ENCODE measurements at regions not wholly inside any gene's neighbourhood (a gene's known extent, or its start where the extent isn't known, plus 50 kb on each side); places are given as distances from the start of the nearest gene placed in this dataset.

DNA sequence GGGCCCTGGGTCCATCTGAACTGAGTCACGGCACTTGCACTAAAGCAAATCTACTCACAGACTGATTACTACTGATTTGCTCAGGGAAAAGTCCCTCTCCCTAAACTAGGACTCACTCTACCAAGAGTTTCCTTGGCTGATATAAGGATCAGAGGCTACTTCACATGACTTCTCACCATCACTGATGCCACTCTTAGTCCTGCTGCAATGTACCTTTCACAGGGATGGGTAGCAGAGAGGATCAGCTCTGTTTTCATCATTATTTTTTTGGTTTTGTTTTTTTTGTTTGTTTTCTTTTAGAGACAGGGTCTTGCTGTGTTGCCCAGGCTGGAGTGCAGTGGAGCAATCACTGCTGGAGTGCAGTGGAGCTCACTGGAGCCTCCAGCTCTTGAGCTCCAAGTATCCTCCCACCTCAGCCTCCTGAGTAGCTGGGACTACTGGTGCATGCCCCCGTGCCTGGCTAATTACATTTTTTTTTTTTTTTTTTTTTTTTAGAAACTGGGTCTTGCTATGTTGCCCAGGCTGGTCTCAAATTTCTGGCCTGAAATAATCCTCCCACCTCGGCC lies 200.6 kb downstream of the JCAD start:
- ATAC-seq (no peak), DNase-seq (ENCODE audit: low spot score in 2 of 2) (no peak)
- no peak overlapping the region for H3K27ac Mint-ChIP-seq
- no peaks in the 10 kb centered on the region for H3K9me3 Mint-ChIP-seq
- no peaks in the 10 kb centered on the region for H3K4me1 Mint-ChIP-seq
- H3K36me3 Mint-ChIP-seq, result no peaks in the 10 kb centered on the region
- no peak overlapping the region for H3K4me3 Mint-ChIP-seq

DNA sequence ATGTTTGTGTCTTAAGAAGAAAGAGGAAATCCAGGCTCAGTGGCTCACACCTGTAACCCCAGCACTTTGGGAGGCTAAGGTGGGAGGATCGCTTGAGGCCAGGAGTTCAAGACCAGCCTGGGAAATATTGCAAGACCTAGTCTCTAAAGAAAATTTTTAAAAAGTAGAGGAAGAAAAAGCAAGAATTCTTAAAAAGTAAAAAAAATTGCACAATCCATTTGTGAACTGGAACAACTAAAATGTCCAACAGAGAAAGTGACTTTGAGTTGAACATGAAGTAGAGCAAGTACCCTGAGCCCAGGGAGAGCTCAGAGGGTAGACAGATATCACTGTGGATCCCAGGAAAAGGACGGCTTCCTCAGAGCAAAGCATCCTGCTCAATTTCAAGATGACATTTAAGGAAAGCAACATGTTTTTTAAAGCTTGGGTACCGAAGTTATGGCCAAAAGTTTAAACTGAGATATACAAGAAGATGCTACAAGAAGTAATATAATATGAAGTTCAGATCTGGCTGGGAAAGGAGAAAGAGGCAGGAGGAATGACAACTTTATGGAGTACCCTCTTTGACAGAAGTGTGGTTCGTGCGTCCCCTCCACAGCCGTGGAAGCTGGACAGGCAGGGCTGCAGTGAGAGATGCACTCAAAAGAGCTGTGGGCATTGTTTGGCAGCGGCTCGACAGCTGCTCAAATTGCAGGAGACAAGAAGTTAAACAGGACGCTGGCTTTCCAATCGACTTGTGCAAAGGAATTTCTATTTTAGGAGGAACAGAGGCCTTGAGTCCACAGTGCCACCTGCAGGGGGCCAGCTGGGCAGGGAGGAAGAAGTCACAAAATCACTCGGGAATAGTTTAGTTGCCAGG lies 201.3 kb downstream of the JCAD start:
- Mint-ChIP-seq H3K4me3 (no peak overlapping the region), H3K36me3 (no peaks in the 10 kb centered on the region), H3K9me3 (no peaks in the 10 kb centered on the region), H3K4me1 (no peaks in the 10 kb centered on the region), H3K27ac (no peak overlapping the region)
- DNase-seq (ENCODE audit: low spot score in 2 of 2) (no peak), ATAC-seq (no peak)

DNA sequence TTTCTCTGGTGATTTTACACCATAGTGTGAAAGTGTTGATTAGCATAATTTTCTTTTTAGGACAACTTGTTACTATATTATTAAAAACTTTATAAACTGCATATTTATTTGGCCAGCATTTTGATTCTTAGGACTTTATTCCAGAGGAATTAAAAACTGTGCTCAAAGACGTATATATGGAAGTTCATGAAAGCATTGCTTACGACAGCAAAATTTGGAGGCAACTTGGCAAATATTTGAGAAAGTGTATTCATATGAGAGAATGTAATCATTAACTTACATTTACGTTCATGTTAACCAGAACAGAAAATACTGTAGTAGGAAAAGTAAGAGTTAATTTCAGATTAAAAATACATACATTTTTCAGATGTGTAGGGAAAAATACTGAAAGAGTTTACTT lies 203.1 kb downstream of the JCAD start:
- Mint-ChIP-seq H3K4me3 (no peak overlapping the region), H3K9me3 (no peaks in the 10 kb centered on the region), H3K4me1 (no peaks in the 10 kb centered on the region), H3K27ac (no peak overlapping the region), H3K36me3 (no peaks in the 10 kb centered on the region)
- no peak for ATAC-seq
- no peak for DNase-seq (ENCODE audit: low spot score in 2 of 2)

DNA sequence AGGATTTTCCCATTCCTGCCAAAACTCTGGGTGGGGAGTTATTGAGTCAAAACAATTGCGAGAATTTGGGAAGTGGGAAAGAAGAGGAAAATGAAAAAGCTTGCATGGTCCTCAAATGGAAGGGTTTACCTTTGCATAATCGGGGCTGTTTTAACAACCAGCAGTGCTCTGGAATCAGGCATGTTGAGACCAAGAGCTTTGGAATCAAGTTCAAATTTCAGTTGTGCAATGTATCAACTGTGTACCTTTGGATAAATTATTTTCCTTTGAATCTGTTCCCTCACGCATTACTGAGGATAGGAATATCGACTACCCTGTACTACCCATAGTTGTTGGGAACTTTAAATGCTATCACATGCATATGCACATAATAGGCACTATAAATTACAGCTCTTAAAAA lies 205.5 kb downstream of the JCAD start:
- no peak for ATAC-seq
- Mint-ChIP-seq H3K4me1 (no peaks in the 10 kb centered on the region), H3K4me3 (no peak overlapping the region), H3K9me3 (no peaks in the 10 kb centered on the region), H3K27ac (no peak overlapping the region), H3K36me3 (no peaks in the 10 kb centered on the region)
- DNase-seq (ENCODE audit: low spot score in 2 of 2), result no peak

DNA sequence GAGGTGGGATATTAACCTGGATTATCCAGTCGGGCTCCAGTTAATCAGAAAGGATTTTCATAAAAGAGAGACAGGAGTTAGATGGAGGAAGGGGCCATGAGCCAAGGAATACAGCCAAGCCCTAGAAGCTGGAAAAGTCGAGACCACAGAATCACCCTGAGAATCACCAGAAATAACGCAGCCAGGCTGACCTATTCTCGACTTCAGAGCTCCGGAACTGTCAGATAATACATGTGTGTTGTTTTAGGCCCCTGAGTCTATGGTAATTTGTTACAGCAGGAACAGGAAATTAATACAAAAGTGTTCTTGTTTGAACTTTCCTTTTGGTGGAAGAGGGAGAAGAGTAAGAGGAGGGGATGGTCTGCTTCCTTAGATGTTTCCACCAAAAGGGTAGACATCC lies 208.1 kb downstream of the JCAD start:
- Mint-ChIP-seq H3K9me3 (no peaks in the 10 kb centered on the region), H3K4me3 (no peak overlapping the region), H3K27ac (no peak overlapping the region), H3K4me1 (no peaks in the 10 kb centered on the region), H3K36me3 (no peaks in the 10 kb centered on the region)
- DNase-seq (ENCODE audit: low spot score in 2 of 2) (no peak), ATAC-seq (no peak)

DNA sequence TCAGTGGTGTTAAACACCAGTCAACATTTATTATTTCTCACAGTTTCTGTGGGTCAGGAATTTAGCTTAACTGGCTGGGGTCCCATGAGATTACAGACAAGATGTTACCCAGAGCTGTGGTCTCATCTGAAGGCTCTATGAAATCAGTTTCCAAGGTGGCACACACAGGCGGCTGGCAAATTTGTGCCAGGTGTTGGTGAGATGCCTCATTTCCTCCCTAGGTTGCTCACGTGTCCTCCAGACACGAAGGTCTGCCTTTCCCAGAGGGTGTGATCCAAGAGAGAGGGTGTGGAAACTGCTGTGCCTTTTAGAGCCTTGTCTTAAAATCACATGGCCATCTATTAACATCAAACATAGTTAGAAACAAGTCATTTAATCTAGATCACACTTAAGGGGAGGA lies 209.0 kb downstream of the JCAD start:
- no peaks in the 10 kb centered on the region for H3K4me1 Mint-ChIP-seq
- DNase-seq (ENCODE audit: low spot score in 2 of 2) (no peak), ATAC-seq (no peak)
- H3K36me3 Mint-ChIP-seq, result no peaks in the 10 kb centered on the region
- H3K4me3 Mint-ChIP-seq, result no peak overlapping the region
- no peaks in the 10 kb centered on the region for H3K9me3 Mint-ChIP-seq
- H3K27ac Mint-ChIP-seq, result no peak overlapping the region

DNA sequence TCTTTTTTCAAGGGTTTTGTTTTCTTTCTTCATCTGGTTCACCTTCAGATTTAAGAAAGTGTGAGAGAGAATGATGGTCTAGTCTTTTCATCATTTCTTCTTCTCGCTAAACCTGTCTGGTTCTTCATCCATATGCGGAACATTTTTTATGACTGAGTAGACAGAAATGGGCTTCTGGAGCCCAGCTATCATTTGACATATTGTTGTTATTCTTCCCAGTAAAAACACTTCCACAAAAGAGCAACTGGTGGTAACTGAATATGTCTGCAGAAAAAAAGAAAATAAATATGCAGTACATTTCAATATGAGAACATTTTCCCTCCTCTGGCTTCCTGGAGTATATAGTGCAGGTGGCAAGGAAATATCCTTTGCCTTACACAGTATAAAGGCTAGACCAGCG lies 209.5 kb downstream of the JCAD start:
- ATAC-seq (no peak), DNase-seq (ENCODE audit: low spot score in 2 of 2) (no peak)
- Mint-ChIP-seq H3K4me1 (no peaks in the 10 kb centered on the region), H3K36me3 (no peaks in the 10 kb centered on the region), H3K27ac (no peak overlapping the region), H3K9me3 (no peaks in the 10 kb centered on the region), H3K4me3 (no peak overlapping the region)

DNA sequence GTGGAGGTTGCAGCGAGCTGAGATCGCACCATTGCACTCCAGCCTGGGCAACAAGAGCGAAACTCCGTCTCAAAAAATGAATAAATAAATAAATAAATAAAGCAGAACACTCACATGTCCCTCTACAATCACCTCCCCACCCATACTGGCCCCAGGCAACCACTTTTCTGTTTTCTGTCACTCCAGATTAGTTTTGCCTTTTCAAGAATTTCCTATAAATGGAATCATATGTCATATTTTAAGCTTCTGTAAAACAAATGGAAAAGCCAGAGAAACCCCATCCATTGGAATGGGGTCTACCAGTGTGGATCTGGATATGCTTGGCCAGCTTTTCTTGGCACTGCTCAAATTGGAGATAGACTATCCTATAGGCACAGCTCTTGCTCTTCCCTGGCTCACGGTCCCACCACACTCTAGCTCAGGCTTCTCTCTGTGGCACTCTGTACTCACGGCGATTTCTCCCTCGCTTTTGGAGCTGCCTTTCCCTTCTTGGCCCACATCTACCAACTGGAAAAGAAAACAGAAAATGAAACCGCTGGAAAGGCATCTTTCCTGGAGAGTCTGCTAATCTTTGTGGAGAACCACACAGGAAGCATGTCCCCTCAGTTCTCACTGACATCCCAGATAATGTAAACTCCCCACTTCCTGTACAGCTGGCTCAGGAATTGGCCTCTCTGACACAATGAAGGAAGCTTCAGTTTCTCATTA lies 210.1 kb downstream of the JCAD start:
- no peaks in the 10 kb centered on the region for H3K36me3 Mint-ChIP-seq
- ATAC-seq (no peak), DNase-seq (ENCODE audit: low spot score in 2 of 2) (no peak)
- no peak overlapping the region for H3K4me3 Mint-ChIP-seq
- H3K27ac Mint-ChIP-seq, result no peak overlapping the region
- no peaks in the 10 kb centered on the region for H3K9me3 Mint-ChIP-seq
- no peaks in the 10 kb centered on the region for H3K4me1 Mint-ChIP-seq

DNA sequence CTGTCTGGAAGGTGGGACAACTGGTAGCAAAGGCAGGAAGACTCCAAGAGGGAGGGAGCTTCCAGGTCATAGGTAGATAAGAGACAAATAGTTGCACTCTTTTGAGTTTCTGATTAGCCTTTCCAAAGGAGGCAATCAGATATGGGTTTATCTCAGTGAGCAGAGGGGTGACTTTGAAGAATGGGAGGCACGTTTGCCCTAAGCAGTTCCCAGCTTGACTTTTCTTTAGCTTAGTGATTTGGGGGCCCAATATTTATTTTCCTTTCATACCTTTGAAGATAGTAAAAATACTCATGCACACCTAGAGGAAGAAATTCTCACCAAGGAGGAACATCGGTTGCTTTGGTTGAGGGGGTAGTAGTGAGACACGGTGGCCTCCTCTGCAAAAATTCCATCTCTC lies 212.1 kb upstream of the SVIL start:
- Mint-ChIP-seq H3K4me3 (no peak overlapping the region), H3K27ac (no peak overlapping the region), H3K9me3 (no peaks in the 10 kb centered on the region), H3K36me3 (no peaks in the 10 kb centered on the region), H3K4me1 (no peaks in the 10 kb centered on the region)
- DNase-seq (ENCODE audit: low spot score in 2 of 2), result no peak
- no peak for ATAC-seq

DNA sequence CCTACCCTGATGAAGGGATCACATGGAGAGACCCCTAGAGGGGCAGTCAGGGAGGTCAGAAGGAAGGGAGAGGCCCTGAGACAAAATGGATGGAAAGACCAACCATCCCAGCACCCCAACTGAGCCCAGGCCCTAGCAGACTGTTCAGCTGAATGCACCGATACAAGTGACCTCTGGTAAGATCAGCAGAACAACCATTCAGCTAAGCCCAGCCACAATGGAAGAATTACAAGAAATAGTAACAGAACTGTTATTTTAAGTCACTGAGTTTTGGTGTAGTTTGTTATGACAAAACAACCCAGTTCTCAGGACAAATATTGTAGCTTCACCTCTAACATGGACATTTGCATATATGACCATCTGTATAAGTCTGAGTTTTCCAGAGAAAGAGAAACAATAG lies 210.4 kb upstream of the SVIL start:
- no peaks in the 10 kb centered on the region for H3K4me1 Mint-ChIP-seq
- DNase-seq (ENCODE audit: low spot score in 2 of 2) (no peak), ATAC-seq (no peak)
- H3K27ac Mint-ChIP-seq, result no peak overlapping the region
- H3K36me3 Mint-ChIP-seq, result no peaks in the 10 kb centered on the region
- H3K9me3 Mint-ChIP-seq, result no peaks in the 10 kb centered on the region
- H3K4me3 Mint-ChIP-seq, result no peak overlapping the region

DNA sequence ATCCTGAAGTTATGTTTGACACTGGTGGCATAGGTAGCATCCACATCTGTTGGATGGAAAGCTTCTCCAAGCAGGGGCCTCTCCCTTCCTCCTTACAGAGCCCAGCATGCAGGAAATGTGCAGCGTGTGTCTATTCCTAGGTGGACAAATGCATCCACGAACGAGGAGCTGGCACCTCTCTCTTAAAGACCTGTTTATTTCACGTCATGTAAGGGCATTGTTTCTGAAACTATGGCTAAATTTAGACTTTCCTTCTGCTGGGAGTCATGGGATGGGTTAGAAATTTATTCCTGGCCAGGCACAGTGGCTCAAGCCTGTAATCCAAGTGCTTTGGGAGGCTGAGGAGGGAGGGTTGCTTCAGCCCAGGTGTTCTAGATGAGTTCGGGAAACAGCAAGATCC lies 208.4 kb upstream of the SVIL start:
- no peak for DNase-seq (ENCODE audit: low spot score in 2 of 2)
- no peaks in the 10 kb centered on the region for H3K4me1 Mint-ChIP-seq
- ATAC-seq, result no peak
- H3K9me3 Mint-ChIP-seq, result no peaks in the 10 kb centered on the region
- no peak overlapping the region for H3K27ac Mint-ChIP-seq
- H3K4me3 Mint-ChIP-seq, result no peak overlapping the region
- H3K36me3 Mint-ChIP-seq, result no peaks in the 10 kb centered on the region

DNA sequence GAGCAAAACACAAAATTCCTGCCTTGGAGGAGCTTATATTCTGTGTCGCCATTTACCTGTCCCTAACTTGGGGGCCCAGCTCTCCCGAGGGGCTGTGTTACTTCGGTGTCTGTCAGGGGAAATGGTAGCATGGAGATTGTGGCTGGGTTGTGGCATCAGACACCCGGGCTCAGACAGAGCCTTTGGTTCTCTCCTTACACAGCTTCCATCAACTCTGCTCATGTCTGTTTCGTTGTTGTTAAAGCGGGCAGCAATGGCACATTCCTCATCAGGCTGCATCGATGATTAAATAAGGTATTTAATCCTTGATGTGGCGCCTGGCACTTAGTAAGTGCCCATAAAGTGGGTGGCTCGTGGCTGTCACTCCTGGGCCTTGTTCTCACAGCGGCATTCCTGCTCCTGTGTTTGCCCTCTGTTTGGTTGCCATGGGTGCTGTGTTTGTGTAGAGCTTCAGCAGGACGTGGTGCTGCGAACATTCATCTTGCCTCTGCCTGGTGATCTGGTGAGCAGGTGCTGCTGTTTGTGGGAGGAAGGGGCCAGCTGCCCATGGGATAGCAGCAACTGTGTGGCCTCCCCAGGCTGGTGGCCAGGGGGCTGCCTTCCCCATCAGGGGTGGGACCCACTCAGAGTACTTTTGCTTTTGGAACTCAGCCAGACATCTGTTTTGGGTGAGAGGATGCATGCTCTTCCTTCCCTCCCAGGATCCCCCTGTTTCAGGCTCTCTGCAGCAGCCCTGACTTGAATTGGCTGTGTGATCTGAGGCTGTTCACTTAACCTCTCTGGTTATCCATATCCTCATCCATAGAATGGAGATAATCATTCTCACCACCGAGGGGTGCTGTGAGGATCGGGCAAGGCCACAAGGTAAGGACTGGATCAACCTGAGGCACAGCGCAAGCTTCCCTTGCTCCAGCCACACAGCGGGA lies 207.2 kb upstream of the SVIL start:
- Mint-ChIP-seq H3K36me3 (no peaks in the 10 kb centered on the region), H3K4me3 (no peak overlapping the region), H3K4me1 (no peaks in the 10 kb centered on the region), H3K9me3 (no peaks in the 10 kb centered on the region), H3K27ac (no peak overlapping the region)
- no peak for ATAC-seq
- DNase-seq (ENCODE audit: low spot score in 2 of 2), result no peak

DNA sequence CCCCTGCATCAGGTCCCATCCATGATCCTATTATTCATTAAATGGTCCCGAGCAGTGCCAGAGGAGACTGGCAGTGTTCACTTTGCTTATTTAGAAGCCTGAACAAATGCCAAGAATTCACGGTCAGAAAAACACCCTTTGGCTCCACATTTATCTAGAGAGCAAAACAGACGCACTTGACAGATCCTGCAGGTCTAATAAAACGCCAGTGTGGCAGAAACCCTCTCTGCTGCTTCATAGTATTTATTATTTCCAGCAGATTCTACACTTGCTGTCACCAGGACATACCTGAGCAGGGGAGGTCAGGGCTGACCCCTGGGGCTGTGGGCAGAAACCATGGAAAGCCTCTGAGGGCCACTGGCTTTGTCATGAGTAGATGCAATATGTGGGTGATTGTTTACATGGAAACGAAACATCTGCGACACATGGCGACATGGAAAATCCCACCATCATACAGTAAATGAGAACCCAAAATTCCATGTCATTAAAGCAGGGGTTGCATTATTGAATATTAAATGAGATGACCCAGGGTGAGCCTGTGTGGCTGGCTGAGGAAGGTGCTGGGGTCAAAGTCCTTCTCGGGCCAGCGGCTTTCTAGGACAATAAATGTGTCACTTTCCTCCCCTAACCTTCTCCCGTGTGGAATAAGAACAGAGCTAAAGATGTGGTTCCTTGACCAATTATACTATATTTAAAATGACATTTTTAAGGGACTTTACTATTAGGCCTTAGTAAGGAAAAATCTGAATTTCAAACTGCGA lies 205.9 kb upstream of the SVIL start:
- no peaks in the 10 kb centered on the region for H3K4me1 Mint-ChIP-seq
- no peaks in the 10 kb centered on the region for H3K36me3 Mint-ChIP-seq
- no peak overlapping the region for H3K4me3 Mint-ChIP-seq
- no peak overlapping the region for H3K27ac Mint-ChIP-seq
- DNase-seq (ENCODE audit: low spot score in 2 of 2) (no peak), ATAC-seq (no peak)
- H3K9me3 Mint-ChIP-seq, result no peaks in the 10 kb centered on the region

DNA sequence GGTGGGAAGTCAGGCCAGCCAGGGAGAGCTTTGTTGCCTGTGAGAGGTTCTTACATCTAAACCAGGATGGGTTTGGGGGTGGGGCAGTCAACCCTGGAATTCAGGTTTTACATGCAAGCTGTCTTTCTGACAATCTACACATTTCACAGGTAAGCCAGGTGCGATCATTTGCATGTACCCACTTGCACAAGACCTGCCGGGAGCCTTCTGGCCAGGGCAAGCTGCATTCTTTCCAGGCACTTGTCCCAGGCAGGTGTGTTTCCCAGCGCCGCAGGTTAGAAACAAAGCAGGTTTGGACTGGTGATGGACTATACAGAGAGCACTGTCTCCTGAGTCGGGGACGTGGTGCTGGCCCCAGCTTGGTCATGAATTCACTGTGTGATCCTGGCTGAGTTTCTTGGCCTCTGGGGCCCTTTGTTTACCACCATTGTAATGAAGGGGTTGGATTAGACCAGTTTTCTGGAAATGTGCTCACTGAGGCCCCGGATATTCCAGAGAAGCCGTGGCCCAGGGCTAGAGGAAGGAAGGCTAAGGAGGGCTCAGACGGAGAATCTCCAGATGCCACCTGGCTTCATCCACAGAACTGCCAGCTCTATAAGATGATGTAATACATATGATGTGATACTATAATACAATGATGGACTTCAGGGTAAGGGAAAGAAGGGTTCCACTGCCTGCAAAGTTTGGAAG lies 205.2 kb upstream of the SVIL start:
- DNase-seq (ENCODE audit: low spot score in 2 of 2), result no peak

More for the DNA sequence above, 205.2 kb upstream of the SVIL start:
- Mint-ChIP-seq H3K9me3 (no peaks in the 10 kb centered on the region), H3K36me3 (no peaks in the 10 kb centered on the region), H3K27ac (no peak overlapping the region), H3K4me1 (no peaks in the 10 kb centered on the region), H3K4me3 (no peak overlapping the region)
- no peak for ATAC-seq
